Testis (tissue), 2 donors: ENCODE measurements at regions not wholly inside any gene's neighbourhood (a gene's known extent, or its start where the extent isn't known, plus 50 kb on each side); places are given as distances from the start of the nearest gene placed in this dataset.
"Not testable (repeated sequence)": the region's sequence is repeated elsewhere in the genome, so short reads cannot be mapped to it uniquely, and the experiment has no call there.

Source experiments
- DNase-seq: peaks from one replicate; pipeline ENCODE4 v3.0.0-alpha.2; 2019
- H3K27ac ChIP-seq, 2 donors: fragments of 200-600 bp; sonication (generic); one replicate each; pipeline ENCODE4 v1.5.1; 2019
- H3K27me3 ChIP-seq: fragments of 200-600 bp; sonication (generic); one replicate; pipeline ENCODE4 v1.5.1; 2019
- H3K36me3 ChIP-seq: fragments of 200-600 bp; sonication (generic); one replicate; pipeline ENCODE4 v1.5.1; 2017; ENCODE audit warnings: low read depth; ENCODE audit errors: missing control alignments
- H3K4me1 ChIP-seq: fragments of 200-600 bp; sonication (generic); one replicate; pipeline ENCODE4 v1.5.1; 2019
- H3K4me3 ChIP-seq, 2 donors: fragments of 200-600 bp; sonication (generic); one replicate each; pipeline ENCODE4 v1.5.1; 2017 to 2019
- H3K9me3 ChIP-seq: fragments of 200-600 bp; sonication (generic); one replicate; pipeline ENCODE4 v1.5.1; 2017
- WGBS, 2 donors: methylation state at CpG; one replicate each; pipeline ENCODE4 v1.1.5; 2018; 5-methylcytosine and 5-hydroxymethylcytosine counted together
- intact Hi-C: fragments of 100-400 bp; cut with DNase I; formaldehyde crosslinking; loops from one replicate; pipeline ENCODE4 v1.15.1; 2023; ENCODE audit warnings: low total_unique reads

DNA sequence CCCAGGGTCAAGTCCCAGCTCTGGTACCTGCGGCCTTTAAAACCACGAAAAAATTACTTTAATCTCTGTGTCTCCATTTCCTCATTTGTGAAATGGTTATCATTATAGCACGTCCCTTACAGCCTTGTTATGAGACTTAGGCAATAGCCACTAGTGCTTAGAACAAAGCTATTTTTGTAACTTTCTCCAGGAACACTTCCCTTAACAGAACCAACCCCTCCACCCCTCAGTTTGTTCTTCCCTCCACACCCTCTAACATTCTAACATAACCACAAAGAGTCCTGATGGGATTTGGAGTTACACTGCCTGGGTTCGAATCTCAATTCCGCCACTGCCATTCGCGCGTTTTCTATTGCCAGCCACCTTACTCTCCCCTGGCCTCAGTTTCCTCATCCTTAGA, 2777.4 kb upstream of the TPTE start:
- H3K4me3 ChIP-seq, H3K36me3 ChIP-seq, H3K4me1 ChIP-seq, H3K9me3 ChIP-seq, H3K27ac ChIP-seq, DNase-seq, intact Hi-C loops, H3K27me3 ChIP-seq: not testable (repeated sequence)
- WGBS, 2 donors, result no CpG with 5 or more reads among the region's 8 CpGs

DNA sequence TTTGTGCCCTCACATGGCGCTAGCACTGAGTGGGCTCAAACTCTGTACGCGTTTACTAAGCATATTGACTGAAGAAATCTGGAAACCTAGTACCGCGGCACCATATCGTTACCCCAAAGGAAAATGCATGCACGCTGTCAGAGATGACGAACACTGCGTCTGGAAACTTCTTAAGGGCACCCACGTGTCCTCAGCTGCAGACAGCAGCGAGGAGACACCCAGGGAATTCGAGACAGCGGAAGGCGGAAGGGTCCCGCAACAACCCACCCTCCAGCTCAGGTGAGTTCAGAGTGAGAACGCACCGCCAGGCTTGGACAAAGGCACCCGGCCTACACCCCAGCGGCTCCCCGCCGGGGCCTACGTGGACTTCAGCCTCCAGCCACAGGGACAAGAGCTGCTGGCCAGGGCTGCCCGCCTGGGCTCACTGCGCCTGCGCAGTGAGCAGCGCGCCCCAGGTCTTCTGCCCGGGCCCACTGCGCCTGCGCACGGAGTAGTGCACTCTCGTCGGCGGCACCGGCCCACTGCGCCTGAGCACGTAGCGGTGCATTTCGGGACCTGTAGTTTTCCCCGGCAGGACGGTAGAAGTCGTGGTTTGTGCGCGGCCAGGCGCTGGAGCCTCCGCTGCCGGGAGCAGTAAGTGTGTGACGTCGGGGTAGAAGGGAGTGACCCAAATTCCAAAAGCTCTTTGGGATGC, 2776.8 kb upstream of the TPTE start:
- H3K4me3 ChIP-seq, H3K4me1 ChIP-seq, H3K27me3 ChIP-seq, DNase-seq, H3K9me3 ChIP-seq, H3K27ac ChIP-seq, H3K36me3 ChIP-seq, intact Hi-C loops: not testable (repeated sequence)
- WGBS, 2 donors, result no CpG with 5 or more reads among the region's 49 CpGs

DNA sequence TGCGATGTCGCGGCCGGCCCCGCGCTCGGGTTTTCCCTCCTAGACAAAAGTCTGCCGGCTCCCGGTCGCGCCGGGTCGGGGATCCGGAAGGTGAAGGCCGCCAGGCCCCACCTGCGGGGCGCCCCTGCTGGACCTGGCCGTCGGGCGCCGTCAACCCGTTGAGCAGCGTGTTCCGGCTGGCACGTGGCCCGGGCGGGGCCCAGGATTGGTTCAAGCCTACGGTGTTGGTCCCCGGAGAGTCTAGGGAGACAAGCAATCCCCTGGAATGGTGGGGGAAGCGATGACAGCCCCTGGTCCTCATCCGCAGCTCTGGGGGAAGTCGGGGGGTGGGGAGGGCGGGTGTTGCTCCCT, 2776.3 kb upstream of the TPTE start:
- H3K27me3 ChIP-seq, DNase-seq, H3K9me3 ChIP-seq, H3K36me3 ChIP-seq, H3K4me3 ChIP-seq, intact Hi-C loops, H3K4me1 ChIP-seq, H3K27ac ChIP-seq: not testable (repeated sequence)
- WGBS, 2 donors, result no CpG with 5 or more reads among the region's 33 CpGs

DNA sequence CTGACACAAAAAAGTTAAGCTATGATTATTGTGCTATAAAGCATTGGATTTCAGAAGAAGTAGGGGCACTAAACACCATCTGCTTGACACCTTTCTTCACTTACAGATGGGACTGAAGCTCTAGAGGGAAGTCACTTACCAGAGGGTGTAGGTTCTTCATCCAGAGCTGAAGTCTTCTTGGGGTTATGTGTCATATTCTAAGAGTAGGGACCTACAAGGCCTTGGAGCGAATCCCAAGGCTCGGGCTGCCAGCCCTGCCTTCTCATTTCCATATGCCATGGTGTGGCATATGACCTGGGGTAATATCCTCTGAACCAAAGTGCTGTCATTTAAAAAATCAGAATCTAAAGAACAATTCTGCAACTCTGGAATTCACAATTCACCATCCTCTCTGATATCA, 2773.4 kb upstream of the TPTE start:
- H3K36me3 ChIP-seq, DNase-seq, intact Hi-C loops, H3K9me3 ChIP-seq, H3K27ac ChIP-seq, H3K4me3 ChIP-seq, H3K4me1 ChIP-seq, H3K27me3 ChIP-seq: not testable (repeated sequence)
- 80% methylated on average over 1 of the region's 2 CpGs; no CpG with 5 or more reads in 1 of the 2 donors for WGBS, 2 donors

DNA sequence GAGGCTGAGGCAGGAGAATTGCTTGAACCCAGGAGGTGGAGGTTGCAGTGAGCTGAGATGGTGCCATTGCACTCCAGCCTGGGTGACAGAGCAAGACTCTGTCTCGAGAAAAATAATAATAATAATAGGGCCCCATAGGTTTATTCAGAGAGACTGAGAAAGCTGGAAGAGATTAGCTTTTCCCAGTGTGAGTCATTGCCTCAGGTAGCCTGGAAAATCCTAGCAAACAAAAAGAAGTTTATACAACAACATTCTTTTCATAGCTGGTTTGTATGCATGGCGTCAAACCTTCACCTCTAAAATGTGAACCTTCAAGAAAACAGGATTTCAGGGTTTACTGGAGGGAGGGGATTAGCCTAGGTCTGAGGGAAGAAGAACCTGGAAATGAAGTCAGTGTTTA, 2768.8 kb upstream of the TPTE start:
- H3K4me3 ChIP-seq, DNase-seq, H3K9me3 ChIP-seq, intact Hi-C loops, H3K27ac ChIP-seq, H3K4me1 ChIP-seq, H3K27me3 ChIP-seq, H3K36me3 ChIP-seq: not testable (repeated sequence)
- no CpG with 5 or more reads among the region's 2 CpGs for WGBS, 2 donors

DNA sequence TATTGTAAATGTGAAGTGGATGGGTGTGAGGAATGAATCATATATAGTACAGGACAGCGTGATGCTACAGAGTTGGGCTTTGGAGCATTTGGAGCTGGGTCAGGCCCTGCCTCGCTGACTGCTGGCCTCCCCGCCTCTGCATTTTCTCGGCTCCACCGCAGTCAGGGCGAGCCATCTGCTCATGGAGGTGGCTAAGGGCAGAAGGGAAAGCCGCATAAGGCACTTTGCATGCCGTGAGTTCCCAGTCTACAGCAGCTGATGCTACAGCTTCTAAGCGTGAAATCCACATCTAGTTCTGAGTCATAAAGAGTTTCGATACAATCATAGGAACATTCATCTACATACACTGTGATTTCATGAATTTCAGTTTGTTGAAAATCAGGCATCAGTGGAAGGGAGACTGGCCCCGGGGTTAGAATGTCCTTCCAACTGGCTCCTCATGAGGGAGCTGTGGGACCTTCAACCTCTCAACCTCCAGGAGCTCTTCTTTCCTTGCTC, 2768.0 kb upstream of the TPTE start:
- 70% methylated on average over 5 of the region's 11 CpGs; no CpG with 5 or more reads in 1 of the 2 donors for WGBS, 2 donors
- H3K4me1 ChIP-seq, H3K9me3 ChIP-seq, H3K27me3 ChIP-seq, DNase-seq, H3K36me3 ChIP-seq, H3K4me3 ChIP-seq, intact Hi-C loops, H3K27ac ChIP-seq: not testable (repeated sequence)

DNA sequence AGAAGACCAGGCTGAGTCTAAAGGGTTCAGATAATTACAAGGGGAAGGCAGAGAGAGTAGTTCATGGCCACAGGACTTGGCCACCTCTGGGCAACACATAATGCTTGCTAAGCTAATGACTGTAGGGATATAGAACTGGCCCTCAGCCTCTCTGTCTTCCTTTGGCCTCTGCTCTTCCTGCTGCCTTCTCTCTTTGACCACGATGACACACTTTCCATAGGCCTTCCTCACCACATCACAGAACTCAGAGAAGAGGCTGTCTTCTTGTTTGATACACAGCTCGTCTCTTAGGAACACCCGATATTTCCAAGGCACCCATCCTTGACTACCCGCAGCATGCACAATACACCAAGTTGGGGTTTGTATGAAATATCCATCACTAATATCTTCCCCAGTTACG, 2751.4 kb upstream of the TPTE start:
- H3K27ac ChIP-seq, H3K36me3 ChIP-seq, H3K4me1 ChIP-seq, DNase-seq, H3K9me3 ChIP-seq, intact Hi-C loops, H3K27me3 ChIP-seq, H3K4me3 ChIP-seq: not testable (repeated sequence)
- no CpG with 5 or more reads among the region's 5 CpGs for WGBS, 2 donors

DNA sequence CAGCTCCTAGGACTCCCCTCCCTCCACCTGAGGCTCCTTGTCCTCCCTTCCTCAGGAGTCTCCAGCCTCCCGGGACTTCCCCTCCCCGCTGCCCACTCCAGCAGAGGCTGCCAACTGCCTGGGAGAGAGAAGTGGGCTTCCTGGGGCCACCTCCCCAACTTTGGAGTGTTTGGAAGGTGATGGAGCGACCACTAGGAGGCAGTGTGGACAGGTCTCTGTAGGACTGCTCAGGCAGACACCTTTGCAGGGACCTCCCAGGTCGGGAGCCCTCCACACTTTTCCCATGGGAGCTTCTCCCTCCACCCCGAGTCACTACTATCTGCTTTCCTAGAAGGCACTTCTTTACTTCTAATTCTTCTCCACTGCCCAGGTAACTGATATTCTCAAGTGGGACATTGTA, 2747.2 kb upstream of the TPTE start:
- intact Hi-C loops, H3K27me3 ChIP-seq, H3K36me3 ChIP-seq, H3K4me3 ChIP-seq, H3K9me3 ChIP-seq, H3K4me1 ChIP-seq, H3K27ac ChIP-seq, DNase-seq: not testable (repeated sequence)
- WGBS, 2 donors, result no CpG with 5 or more reads among the region's 5 CpGs

DNA sequence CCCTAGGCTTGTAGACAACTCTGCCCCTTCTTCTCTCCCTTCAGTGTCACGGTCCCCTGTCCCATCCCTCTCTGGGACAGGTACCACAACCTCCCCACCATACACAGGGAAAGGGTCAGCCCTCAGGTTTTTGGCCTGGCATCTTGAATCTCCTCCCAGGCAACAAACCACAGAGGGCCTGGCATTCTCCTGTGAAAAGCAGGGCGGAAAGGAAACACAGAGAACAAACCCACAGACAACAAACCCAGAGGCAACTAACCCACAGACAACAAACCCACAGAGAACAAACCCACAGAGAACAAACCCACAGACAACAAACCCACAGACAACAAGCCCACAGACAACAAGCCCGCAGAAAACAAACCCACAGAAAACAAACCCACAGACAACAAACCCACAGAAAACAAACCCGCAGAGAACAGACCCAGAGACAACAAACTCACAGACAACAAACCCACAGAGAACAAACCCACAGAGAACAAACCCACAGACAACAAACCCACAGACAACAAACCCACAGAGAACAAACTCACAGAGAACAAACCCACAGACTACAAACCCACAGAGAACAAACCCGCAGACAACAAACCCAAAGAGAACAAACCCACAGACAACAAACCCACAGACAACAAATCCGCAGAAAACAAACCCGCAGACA, 2745.9 kb upstream of the TPTE start:
- WGBS, 2 donors, result 77 to 84% methylated on average over 6 of the region's 7 CpGs
- H3K4me1 ChIP-seq, H3K36me3 ChIP-seq, H3K27me3 ChIP-seq, H3K9me3 ChIP-seq, DNase-seq, H3K27ac ChIP-seq, intact Hi-C loops, H3K4me3 ChIP-seq: not testable (repeated sequence)

DNA sequence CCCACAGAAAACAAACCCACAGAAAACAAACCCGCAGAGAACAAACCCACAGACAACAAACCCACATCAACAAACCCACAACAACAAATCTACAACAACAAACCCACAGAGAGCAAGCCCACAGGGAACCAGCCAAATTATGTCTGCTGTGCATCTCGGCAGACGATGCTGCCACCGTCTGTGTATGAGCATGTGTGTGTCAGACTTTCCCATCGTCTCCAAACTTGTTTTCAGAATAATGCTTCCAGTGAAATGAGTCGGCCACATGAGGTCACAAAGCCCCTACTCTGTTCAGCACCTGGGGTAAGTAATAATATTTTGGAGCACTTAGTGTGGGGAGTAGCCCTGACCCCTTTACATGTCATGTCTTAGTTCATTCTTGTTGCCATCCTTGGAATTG, 2745.3 kb upstream of the TPTE start:
- H3K27ac ChIP-seq, H3K4me1 ChIP-seq, H3K27me3 ChIP-seq, intact Hi-C loops, H3K9me3 ChIP-seq, DNase-seq, H3K36me3 ChIP-seq, H3K4me3 ChIP-seq: not testable (repeated sequence)
- 81 to 82% methylated on average over 1 of the region's 6 CpGs for WGBS, 2 donors

DNA sequence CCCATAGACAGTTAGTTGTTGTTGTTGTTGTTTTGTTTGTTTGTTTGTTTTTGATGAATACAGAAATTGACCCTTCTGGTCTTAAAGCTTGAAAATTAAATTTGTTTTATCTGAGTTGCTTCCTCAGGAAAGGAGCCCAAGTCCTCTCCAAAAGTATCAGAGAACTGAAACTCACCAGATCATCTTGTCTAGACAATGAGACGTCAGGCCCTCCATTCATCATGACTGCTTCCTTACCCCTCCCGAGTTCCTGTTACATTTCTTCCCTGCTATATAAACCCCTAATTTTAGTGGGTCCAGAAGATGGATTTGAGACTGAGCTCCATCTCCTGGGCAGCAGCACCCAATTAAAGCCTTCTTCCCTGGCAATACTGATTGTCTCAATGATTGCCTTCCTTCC, 2744.8 kb upstream of the TPTE start:
- H3K4me3 ChIP-seq, H3K27me3 ChIP-seq, DNase-seq, H3K4me1 ChIP-seq, H3K36me3 ChIP-seq, intact Hi-C loops, H3K27ac ChIP-seq, H3K9me3 ChIP-seq: not testable (repeated sequence)
- WGBS, 2 donors, result no CpG with 5 or more reads among the region's 2 CpGs

DNA sequence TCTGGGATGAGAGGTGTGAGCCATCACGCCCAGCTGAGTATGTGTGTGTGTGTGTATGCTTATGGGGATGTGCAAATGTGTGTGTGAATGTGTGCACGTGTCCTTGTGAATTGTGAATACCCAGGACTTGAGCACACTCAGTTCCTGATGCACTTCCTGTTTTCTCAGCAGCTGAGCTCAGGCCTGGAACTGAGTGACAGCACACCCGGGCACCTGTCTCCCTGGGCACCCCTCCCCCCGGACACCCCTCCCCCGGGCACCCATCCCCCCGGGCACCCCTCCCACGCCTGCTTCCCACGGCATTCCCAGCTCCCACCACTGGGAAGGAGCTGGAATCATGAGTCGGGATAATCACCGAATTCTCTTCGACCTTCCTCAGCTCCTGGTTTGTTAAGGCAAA, 2744.1 kb upstream of the TPTE start:
- intact Hi-C loops, H3K36me3 ChIP-seq, H3K27me3 ChIP-seq, H3K9me3 ChIP-seq, H3K4me1 ChIP-seq, H3K4me3 ChIP-seq, H3K27ac ChIP-seq: not testable (repeated sequence)
- WGBS, 2 donors, result 73% methylated on average over 9 of the region's 11 CpGs; no CpG with 5 or more reads in 1 of the 2 donors
- peak; percentile 9 for DNase-seq
